ENCODE measurements at regions not wholly inside any gene's neighbourhood (a gene's known extent, or its start where the extent isn't known, plus 50 kb on each side); places are given as distances from the start of the nearest gene placed in this dataset.

GRCh38 chr1:72869441-72869840 lies 587.1 kb upstream of the NEGR1 start:
- Histone ChIP-seq H3K4me1 (no peaks in the 10 kb centered on the region), H3K9me3 (no peaks in the 10 kb centered on the region), H3K36me3 (no peaks in the 10 kb centered on the region), H3K27ac (no peak overlapping the region), H3K4me3 (no peak overlapping the region), H3K27me3 (no peaks in the 10 kb centered on the region)
- ATAC-seq: no peak
- TF ChIP-seq CTCF (IDR thresholded peaks at IDR 0.05) (no peak), POLR2A (IDR thresholded peaks at IDR 0.05) (no peak)
- intact Hi-C loops (cut with DNase I): no loop called here
- no peak for DNase-seq

GRCh38 chr1:72851597-72851996 lies 569.3 kb upstream of the NEGR1 start:
- Histone ChIP-seq H3K36me3 (no peaks in the 10 kb centered on the region), H3K4me1 (no peaks in the 10 kb centered on the region), H3K27ac (no peak overlapping the region), H3K4me3 (no peak overlapping the region), H3K27me3 (no peaks in the 10 kb centered on the region), H3K9me3 (no peaks in the 10 kb centered on the region)
- WGBS, 4 donors: 38 to 50% (median 43%) methylated on average over 4 of the region's 4 CpGs
- no peak for DNase-seq
- ATAC-seq: no peak
- TF ChIP-seq CTCF (IDR thresholded peaks at IDR 0.05) (no peak), POLR2A (IDR thresholded peaks at IDR 0.05) (no peak)
- intact Hi-C loops (cut with DNase I): no loop called here

- no peak overlapping the region for H3K4me3 ChIP-seq
- intact Hi-C loops (cut with DNase I): no loop called here
- WGBS, 4 donors: 94 to 96% (median 95%) methylated on average over 3 of the region's 3 CpGs
- DNase-seq: no peak
- ATAC-seq: no peak
- H3K9me3 ChIP-seq: no peaks in the 10 kb centered on the region
- no peaks in the 10 kb centered on the region for H3K4me1 ChIP-seq
- H3K27ac ChIP-seq: no peak overlapping the region
- H3K36me3 ChIP-seq: no peaks in the 10 kb centered on the region
- TF ChIP-seq POLR2A (IDR thresholded peaks at IDR 0.05): no peak
- TF ChIP-seq CTCF (IDR thresholded peaks at IDR 0.05): no peak
- no peaks in the 10 kb centered on the region for H3K27me3 ChIP-seq
Measured at GRCh38 chr1:72848997-72849396, 566.7 kb upstream of the NEGR1 start.

GRCh38 chr1:72847651-72848050 lies 565.3 kb upstream of the NEGR1 start:
- H3K27ac ChIP-seq: no peak overlapping the region
- WGBS, 4 donors: 74 to 84% (median 77%) methylated on average over 3 of the region's 3 CpGs
- no peak overlapping the region for H3K4me3 ChIP-seq
- intact Hi-C loops (cut with DNase I): no loop called here
- H3K9me3 ChIP-seq: no peaks in the 10 kb centered on the region
- no peak for ATAC-seq
- TF ChIP-seq CTCF (IDR thresholded peaks at IDR 0.05) (no peak), POLR2A (IDR thresholded peaks at IDR 0.05) (no peak)
- H3K36me3 ChIP-seq: no peaks in the 10 kb centered on the region
- H3K27me3 ChIP-seq: no peaks in the 10 kb centered on the region
- DNase-seq: no peak
- no peaks in the 10 kb centered on the region for H3K4me1 ChIP-seq

Data from heart left ventricle (tissue), 16 donors.